Heart left ventricle (tissue), 16 donors: ENCODE measurements at regions not wholly inside any gene's neighbourhood (a gene's known extent, or its start where the extent isn't known, plus 50 kb on each side); places are given as distances from the start of the nearest gene placed in this dataset.
"Not testable (repeated sequence)": the region's sequence is repeated elsewhere in the genome, so short reads cannot be mapped to it uniquely, and the experiment has no call there.

Experiments used
- ATAC-seq, 4 donors: fragments of 200-7000 bp; cut with Tn5 transposase; one replicate each; pipeline ENCODE4 v1.9.1; 2020 to 2022; ENCODE audit warnings: moderate library complexity in 4 of 4, mild to moderate bottlenecking in 3 of 4, moderate number of reproducible peaks in 1 of 4
- DNase-seq, 5 donors: peaks; one replicate each; pipeline ENCODE4 v3.0.0-alpha.2; 2020
- H3K27ac ChIP-seq, 12 donors: fragments of 200-600 bp; sonication (generic) in 4 of 12; one replicate each; pipeline versions ENCODE4 v1.5.0 to v1.8.0; 2016 to 2022; ENCODE audit warnings: mild to moderate bottlenecking in 2 of 12
- H3K27me3 ChIP-seq, 9 donors: fragments of 200-600 bp; sonication (generic) in 2 of 9; one replicate each; pipeline versions ENCODE4 v1.5.1 to v1.8.0; 2016 to 2022; ENCODE audit warnings: mild to moderate bottlenecking in 3 of 9
- H3K36me3 ChIP-seq, 9 donors: fragments of 200-600 bp; sonication (generic) in 2 of 9; one replicate each; pipeline versions ENCODE4 v1.5.0 to v1.8.0; 2018 to 2022; ENCODE audit warnings: mild to moderate bottlenecking in 2 of 9
- H3K4me1 ChIP-seq, 12 donors: fragments of 200-600 bp; sonication (generic) in 4 of 12; one replicate each; pipeline versions ENCODE4 v1.5.0 to v1.8.0; 2016 to 2022; ENCODE audit warnings: mild to moderate bottlenecking in 3 of 12
- H3K4me3 ChIP-seq, 12 donors: fragments of 200-600 bp; sonication (generic) in 4 of 12; one replicate each; pipeline versions ENCODE4 v1.5.0 to v1.8.0; 2017 to 2022; ENCODE audit warnings: mild to moderate bottlenecking in 9 of 12, moderate library complexity in 4 of 12
- H3K9me3 ChIP-seq, 12 donors: fragments of 200-600 bp; sonication (generic) in 4 of 12; one replicate each; pipeline versions ENCODE4 v1.5.0 to v1.8.0; 2016 to 2022; ENCODE audit warnings: mild to moderate bottlenecking in 1 of 12
- POLR2A ChIP-seq, 2 donors: fragments of 450-650 bp; IDR thresholded peaks; one replicate each; pipeline ENCODE4 v1.6.1; 2017; ENCODE audit warnings: antibody characterized with exemption in 2 of 2, mild to moderate bottlenecking in 2 of 2, moderate library complexity in 2 of 2
- WGBS, 4 donors: extraction: QIAGEN DNeasy Blood & Tissue Kit in 2 of 4; methylation state at CpG; one replicate each; pipeline versions ENCODE4 v1.1.5 to v1.1.7; 2013 to 2018; 5-methylcytosine and 5-hydroxymethylcytosine counted together
- intact Hi-C, 10 donors: fragments of 100-400 bp; cut with DNase I; formaldehyde crosslinking; loops; one replicate each; pipeline versions ENCODE4 v1.11.1 to v1.14.2; 2022
- TF ChIP-seq, protein P1 (sequence below), 12 donors: fragments of 200-600 bp; sonication (generic) in 4 of 12; IDR thresholded peaks; one replicate each; pipeline versions ENCODE4 v1.5.0 to v1.8.0; 2018 to 2022; ENCODE audit warnings: antibody characterized with exemption in 12 of 12, mild to moderate bottlenecking in 5 of 12
- donor health status: ischemic (EF 13 %, LVEDD 7.1; RV severe dilation, severe dysfunction).
- donor health status: healthy with polysubstance abuse.
- donor health status: DM: no; HTN: yes; CAD: no.
- donor health status: DM: no; HTN: no; CAD: no.
- donor health status: ischemic (EF 25% LVEDD 6.9; RV normal size, moderate dysfunction).
- donor health status: ischemic (EF 25% LVEDD 5.7; RV mildly dilated, moderate dysfunction).
- donor health status: healthy.
- donor health status: DM: yes; HTN: yes; CAD: no.
- donor health status: ischemic (EF 35%, LVEDD 5.7; RV mildly dilated, moderate dysfunction).
- donor health status: nonischemic (EF 11% LVEDD 7.7; RV severe dilation, severe dysfunction).
- donor health status: DM: yes; HTN: yes; CAD: no.
- donor health status: PGD.
- donor health status: ischemic (EF 29% LVEDD 5.4; RV normal size, mild dysfunction).
- donor health status: nonischemic (EF 23%, LVEDD 6.1; RV moderate dilation, normal function).

DNA sequence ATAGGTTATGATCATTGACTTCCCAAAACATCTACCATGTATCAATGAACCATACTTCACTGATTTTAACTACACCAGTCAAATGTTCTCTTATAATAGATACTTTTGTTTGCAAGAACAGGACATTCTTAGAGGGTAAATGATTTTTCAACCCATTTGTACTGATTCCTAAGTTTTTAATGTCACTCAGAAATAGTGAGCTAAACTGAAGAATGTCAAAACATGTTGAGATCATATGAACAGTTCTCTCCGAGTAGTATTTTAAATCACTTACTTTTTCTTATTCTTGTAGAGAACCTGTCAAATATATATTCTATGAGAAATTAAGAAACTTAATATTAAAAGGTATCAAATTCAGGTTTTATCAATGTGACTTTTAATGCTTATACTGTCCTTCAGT lies 1362.9 kb upstream of the SLC39A10 start:
- Histone ChIP-seq H3K27me3 (no peaks in the 10 kb centered on the region), H3K4me3 (no peak overlapping the region), H3K36me3 (no peaks in the 10 kb centered on the region), H3K4me1 (no peaks in the 10 kb centered on the region), H3K27ac (no peak overlapping the region), H3K9me3 (no peaks in the 10 kb centered on the region)
- TF ChIP-seq, protein P1, sequence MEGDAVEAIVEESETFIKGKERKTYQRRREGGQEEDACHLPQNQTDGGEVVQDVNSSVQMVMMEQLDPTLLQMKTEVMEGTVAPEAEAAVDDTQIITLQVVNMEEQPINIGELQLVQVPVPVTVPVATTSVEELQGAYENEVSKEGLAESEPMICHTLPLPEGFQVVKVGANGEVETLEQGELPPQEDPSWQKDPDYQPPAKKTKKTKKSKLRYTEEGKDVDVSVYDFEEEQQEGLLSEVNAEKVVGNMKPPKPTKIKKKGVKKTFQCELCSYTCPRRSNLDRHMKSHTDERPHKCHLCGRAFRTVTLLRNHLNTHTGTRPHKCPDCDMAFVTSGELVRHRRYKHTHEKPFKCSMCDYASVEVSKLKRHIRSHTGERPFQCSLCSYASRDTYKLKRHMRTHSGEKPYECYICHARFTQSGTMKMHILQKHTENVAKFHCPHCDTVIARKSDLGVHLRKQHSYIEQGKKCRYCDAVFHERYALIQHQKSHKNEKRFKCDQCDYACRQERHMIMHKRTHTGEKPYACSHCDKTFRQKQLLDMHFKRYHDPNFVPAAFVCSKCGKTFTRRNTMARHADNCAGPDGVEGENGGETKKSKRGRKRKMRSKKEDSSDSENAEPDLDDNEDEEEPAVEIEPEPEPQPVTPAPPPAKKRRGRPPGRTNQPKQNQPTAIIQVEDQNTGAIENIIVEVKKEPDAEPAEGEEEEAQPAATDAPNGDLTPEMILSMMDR (IDR thresholded peaks at IDR 0.05): no peak
- TF ChIP-seq POLR2A (IDR thresholded peaks at IDR 0.05): no peak
- intact Hi-C loops: no loop called here
- WGBS, 4 donors: 83 to 87% (median 85%) methylated on average over 1 of the region's 1 CpG
- DNase-seq (no peak), ATAC-seq (no peak)

DNA sequence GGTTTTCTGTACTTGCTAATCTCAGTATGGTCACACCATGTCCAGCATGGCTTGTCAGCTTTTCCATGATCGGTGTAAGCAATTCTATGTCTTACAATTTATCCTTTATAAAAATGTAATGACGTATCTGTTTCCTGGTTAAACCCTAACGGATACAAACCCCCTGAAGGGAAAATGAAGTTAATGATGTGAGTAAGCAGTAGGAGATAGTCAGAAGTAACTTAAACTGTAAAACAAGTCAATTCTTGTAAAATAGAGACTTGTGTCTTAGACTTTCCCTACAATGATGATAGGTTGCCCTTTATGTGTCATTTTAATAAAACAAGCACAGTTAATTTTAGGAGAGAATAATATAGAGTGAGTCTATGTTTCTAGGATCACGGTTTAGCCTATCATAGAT lies 1365.9 kb upstream of the SLC39A10 start:
- Histone ChIP-seq H3K9me3 (no peaks in the 10 kb centered on the region), H3K36me3 (no peaks in the 10 kb centered on the region), H3K4me1 (no peaks in the 10 kb centered on the region), H3K27me3 (no peaks in the 10 kb centered on the region), H3K27ac (no peak overlapping the region), H3K4me3 (no peak overlapping the region)
- intact Hi-C loops: no loop called here
- WGBS, 4 donors: 70 to 83% (median 77%) methylated on average over 4 of the region's 4 CpGs
- ATAC-seq (no peak), DNase-seq (no peak)
- TF ChIP-seq, protein P1 (IDR thresholded peaks at IDR 0.05): no peak
- TF ChIP-seq POLR2A (IDR thresholded peaks at IDR 0.05): no peak

DNA sequence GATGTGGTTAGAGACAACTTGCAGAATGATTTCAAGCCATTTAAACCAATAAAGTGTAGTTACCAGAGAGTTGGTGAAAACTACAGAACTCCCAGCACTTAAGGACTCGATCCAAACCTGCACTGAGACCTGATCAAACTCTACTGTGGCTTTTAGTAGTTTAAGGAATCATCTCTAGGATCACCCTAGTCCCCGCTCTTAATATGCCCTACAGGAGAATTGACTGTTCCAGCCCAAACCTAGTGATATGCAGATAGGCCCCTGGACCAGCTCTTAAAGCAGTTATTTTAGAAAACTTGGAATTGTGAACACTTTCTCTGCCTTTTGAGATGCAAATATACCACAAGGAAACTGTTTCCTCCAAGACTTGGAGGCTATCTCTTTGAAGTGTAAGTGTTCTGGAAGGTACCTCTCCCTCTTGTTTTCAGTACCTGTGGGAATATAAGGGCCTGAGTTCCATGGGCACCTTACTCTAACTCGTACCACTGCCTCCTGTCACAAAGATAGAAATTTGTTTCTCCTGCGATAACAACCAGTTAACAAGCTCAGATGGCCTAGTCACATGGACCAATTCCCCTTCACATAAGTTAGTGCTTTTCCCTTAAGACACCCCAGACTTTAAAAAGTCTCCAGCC lies 1367.2 kb upstream of the SLC39A10 start:
- H3K27ac ChIP-seq: no peak overlapping the region
- no peaks in the 10 kb centered on the region for H3K36me3 ChIP-seq
- intact Hi-C loops: no loop called here
- no peak for DNase-seq
- H3K4me1 ChIP-seq: no peaks in the 10 kb centered on the region
- WGBS, 4 donors: 56 to 70% (median 66%) methylated on average over 4 of the region's 4 CpGs
- no peaks in the 10 kb centered on the region for H3K27me3 ChIP-seq
- TF ChIP-seq, protein P1 (IDR thresholded peaks at IDR 0.05): no peak
- TF ChIP-seq POLR2A (IDR thresholded peaks at IDR 0.05): no peak
- no peaks in the 10 kb centered on the region for H3K9me3 ChIP-seq
- no peak for ATAC-seq
- H3K4me3 ChIP-seq: no peak overlapping the region

DNA sequence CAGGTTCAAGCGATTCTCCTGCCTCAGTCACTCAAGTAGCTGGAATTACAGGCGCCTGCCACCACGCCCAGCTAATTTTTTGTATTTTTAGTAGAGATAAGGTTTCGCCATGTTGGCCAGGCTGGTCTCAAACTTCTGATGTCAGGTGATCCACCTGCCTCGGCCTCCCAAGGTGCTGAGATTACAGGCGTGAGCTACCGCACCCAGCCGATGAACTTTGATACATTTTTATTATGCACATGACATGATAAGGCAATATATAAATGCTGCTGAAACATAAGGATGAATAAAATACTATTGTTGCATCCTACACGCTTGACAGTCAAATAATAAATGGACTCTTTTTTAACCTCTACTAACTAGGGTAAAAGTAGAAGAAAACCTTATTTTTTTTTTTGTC lies 1380.4 kb upstream of the SLC39A10 start:
- DNase-seq, H3K36me3 ChIP-seq, H3K9me3 ChIP-seq, H3K27me3 ChIP-seq, H3K27ac ChIP-seq, intact Hi-C loops, H3K4me3 ChIP-seq, H3K4me1 ChIP-seq, ATAC-seq: not testable (repeated sequence)
- 81 to 89% (median 85%) methylated on average over 9 of the region's 9 CpGs for WGBS, 4 donors

DNA sequence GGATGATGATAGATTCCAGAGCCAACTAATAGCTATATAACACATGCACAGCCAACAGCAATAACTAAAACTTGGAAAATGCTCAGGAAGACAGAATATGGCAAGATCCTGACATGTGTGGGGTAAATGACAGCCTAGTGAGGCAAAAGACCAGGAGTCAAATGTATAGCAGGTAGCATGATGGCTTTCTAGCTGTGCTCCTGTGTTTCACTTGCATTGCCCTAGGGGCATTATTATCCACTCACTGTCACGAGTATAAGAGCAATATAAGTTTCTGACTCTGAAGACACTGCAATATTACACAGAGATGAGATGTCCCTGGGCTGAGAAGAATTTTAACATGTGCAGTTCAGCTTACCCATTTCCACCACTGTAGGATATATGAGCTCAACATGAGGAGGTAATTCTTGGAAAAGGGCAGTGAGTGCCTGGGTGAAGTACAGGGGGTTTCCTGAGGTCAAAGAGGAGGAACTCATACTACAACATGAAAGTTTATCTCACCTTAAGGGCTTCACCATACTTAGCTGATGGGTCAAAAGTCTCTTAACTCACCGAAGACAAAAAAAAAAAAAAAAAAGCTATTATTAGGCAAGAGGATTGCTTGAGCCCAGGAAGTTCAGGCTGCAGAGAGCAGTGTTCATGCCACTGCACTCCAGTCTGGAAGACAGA lies 1385.6 kb upstream of the SLC39A10 start:
- 42 to 52% (median 45%) methylated on average over 2 of the region's 2 CpGs for WGBS, 4 donors
- no peak for TF ChIP-seq POLR2A (IDR thresholded peaks at IDR 0.05)
- TF ChIP-seq, protein P1 (IDR thresholded peaks at IDR 0.05): no peak

More for the DNA sequence above, 1385.6 kb upstream of the SLC39A10 start:
- H3K4me3 ChIP-seq: no peak overlapping the region
- H3K27ac ChIP-seq: no peak overlapping the region
- DNase-seq (no peak), ATAC-seq (no peak)
- H3K4me1 ChIP-seq: no peaks in the 10 kb centered on the region
- no peaks in the 10 kb centered on the region for H3K27me3 ChIP-seq
- H3K9me3 ChIP-seq: no peaks in the 10 kb centered on the region
- H3K36me3 ChIP-seq: no peaks in the 10 kb centered on the region
- intact Hi-C loops: no loop called here
